Nephron (organoid): ENCODE measurements at regions not wholly inside any gene's neighbourhood (a gene's known extent, or its start where the extent isn't known, plus 50 kb on each side); places are given as distances from the start of the nearest gene placed in this dataset.
"Not testable (repeated sequence)": the region's sequence is repeated elsewhere in the genome, so short reads cannot be mapped to it uniquely, and the experiment has no call there.

ENCODE experiments used
- H3K27ac Mint-ChIP-seq, 3 experiments: 2 replicates each; pipeline ENCODE4 v1.8.0; 2020; ENCODE audit warnings: mixed read lengths in 3 of 3, mild to moderate bottlenecking in 2 of 3, moderate library complexity in 1 of 3
- H3K27me3 Mint-ChIP-seq: 2 replicates; pipeline ENCODE4 v1.8.0; 2021; ENCODE audit warnings: low read depth, mild to moderate bottlenecking, moderate library complexity, mixed read lengths
- H3K36me3 Mint-ChIP-seq: 2 replicates; pipeline ENCODE4 v1.8.0; 2020; ENCODE audit warnings: low read depth, mixed read lengths
- H3K4me1 Mint-ChIP-seq: 2 replicates; pipeline ENCODE4 v1.8.0; 2020; ENCODE audit warnings: mixed read lengths
- H3K4me3 Mint-ChIP-seq, 3 experiments: 2 replicates each; pipeline ENCODE4 v1.8.0; 2020; ENCODE audit warnings: mild to moderate bottlenecking in 3 of 3, mixed read lengths in 3 of 3, moderate library complexity in 2 of 3
- H3K9me3 Mint-ChIP-seq: 2 replicates; pipeline ENCODE4 v1.8.0; 2020; ENCODE audit warnings: mixed read lengths
- TF ChIP-seq, protein P1 (sequence below), 3 experiments: fragments of 200-600 bp; sonication (generic); IDR thresholded peaks; one replicate each; pipeline ENCODE4 v1.5.0; 2021; ENCODE audit warnings: antibody characterized with exemption in 3 of 3; ENCODE audit not compliant: unreplicated experiment in 3 of 3

DNA sequence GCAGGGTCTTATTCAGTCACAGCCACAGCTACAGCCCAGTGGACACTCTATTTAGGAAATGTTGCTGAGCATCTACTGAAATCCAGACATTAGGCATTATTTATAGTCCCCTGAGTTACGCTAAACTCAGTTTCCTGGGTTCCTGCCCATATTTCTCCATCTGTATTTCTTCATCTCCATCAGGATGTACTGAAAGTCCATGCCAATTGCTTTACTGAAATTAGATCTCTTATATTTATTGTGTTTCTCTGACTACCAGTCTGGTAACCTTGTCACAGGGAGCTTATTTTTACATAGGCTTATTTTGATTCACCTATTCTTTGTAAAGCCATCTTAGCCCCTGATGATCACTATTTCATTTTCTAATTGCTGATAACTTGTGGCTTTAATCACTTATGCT, 223.9 kb downstream of the TLE3 start:
- no peak overlapping the region for H3K27ac Mint-ChIP-seq
- peaks cover 39% of the 10 kb centered on the region for H3K27me3 Mint-ChIP-seq
- H3K4me1 Mint-ChIP-seq: peaks cover 48% of the 10 kb centered on the region
- H3K9me3 Mint-ChIP-seq: peaks cover 31% of the 10 kb centered on the region
- H3K36me3 Mint-ChIP-seq: peaks cover 9% of the 10 kb centered on the region
- no peak overlapping the region for H3K4me3 Mint-ChIP-seq
- TF ChIP-seq, protein P1, sequence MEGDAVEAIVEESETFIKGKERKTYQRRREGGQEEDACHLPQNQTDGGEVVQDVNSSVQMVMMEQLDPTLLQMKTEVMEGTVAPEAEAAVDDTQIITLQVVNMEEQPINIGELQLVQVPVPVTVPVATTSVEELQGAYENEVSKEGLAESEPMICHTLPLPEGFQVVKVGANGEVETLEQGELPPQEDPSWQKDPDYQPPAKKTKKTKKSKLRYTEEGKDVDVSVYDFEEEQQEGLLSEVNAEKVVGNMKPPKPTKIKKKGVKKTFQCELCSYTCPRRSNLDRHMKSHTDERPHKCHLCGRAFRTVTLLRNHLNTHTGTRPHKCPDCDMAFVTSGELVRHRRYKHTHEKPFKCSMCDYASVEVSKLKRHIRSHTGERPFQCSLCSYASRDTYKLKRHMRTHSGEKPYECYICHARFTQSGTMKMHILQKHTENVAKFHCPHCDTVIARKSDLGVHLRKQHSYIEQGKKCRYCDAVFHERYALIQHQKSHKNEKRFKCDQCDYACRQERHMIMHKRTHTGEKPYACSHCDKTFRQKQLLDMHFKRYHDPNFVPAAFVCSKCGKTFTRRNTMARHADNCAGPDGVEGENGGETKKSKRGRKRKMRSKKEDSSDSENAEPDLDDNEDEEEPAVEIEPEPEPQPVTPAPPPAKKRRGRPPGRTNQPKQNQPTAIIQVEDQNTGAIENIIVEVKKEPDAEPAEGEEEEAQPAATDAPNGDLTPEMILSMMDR (IDR thresholded peaks at IDR 0.05; ENCODE audit: unreplicated experiment in 3 of 3): no peak

DNA sequence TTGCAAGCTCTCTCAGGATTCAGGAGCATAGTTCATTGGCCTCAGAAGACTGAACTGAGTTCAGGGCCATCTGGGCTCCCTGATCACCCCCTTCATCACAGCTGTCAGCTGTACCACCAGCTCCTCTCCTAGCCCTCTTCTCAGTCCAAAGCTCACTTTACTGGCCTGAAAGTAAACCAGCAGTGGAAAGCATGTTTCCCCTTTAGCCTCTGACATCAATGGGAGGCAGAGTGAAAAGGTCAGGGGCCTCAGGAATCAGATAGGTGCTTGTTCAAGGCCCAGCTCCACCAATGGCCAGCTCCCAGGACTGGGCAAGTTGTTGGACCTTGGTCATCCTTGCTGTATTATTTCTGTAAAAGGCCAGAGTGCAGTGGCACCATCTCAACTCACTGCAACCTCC, 223.4 kb downstream of the TLE3 start:
- peaks cover 41% of the 10 kb centered on the region for H3K27me3 Mint-ChIP-seq
- peaks cover 42% of the 10 kb centered on the region for H3K4me1 Mint-ChIP-seq
- peaks cover 31% of the 10 kb centered on the region for H3K9me3 Mint-ChIP-seq
- TF ChIP-seq, protein P1 (IDR thresholded peaks at IDR 0.05; ENCODE audit: unreplicated experiment in 3 of 3): no peak
- peaks cover 9% of the 10 kb centered on the region for H3K36me3 Mint-ChIP-seq
- no peak overlapping the region for H3K27ac Mint-ChIP-seq
- H3K4me3 Mint-ChIP-seq: no peak overlapping the region

DNA sequence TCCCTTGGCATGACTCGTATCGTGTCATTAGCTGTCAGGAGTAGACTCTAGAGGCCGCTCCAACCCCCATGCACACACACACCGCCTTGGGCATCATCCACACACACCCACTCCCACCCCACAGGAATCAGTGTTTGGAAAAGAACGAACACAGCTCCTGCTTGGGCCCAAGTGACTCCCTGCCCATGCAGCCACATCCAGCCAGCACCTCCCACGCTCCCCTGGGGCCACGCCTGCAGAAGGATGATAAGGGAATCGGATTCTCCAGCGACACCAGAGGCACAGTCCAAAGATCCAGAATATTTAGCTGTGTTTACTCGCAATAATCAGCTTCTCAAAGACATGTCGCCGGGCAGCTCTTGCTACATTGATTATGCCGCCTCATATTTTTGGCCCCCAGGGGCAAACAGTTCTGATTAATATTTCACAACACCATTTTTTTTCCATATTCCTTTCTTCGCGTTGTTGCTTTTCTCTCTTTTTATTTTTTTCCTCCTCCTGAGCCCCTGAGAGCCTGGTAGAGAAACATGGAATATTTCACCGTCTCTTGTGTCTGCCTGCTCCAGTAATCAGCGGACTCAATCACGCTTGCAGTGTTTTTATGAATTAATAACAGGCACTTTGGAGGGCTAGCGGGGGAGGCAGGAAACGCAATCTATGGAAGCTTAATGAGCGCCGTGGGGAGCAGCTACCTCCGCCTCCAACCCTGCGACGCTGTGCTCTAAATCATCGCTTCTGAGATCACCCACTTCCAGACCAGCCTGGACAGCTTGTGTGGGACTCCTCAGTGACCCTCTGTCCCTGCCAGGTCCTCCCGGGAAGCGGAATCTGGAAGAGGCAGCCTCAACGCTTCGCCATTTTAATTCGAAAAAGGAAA, 221.4 kb downstream of the TLE3 start:
- peaks cover 31% of the 10 kb centered on the region for H3K9me3 Mint-ChIP-seq
- H3K4me3 Mint-ChIP-seq: peak overlapping the region in 2 of 3 experiments; percentile 30 to 31
- H3K27me3 Mint-ChIP-seq: peaks cover 41% of the 10 kb centered on the region
- TF ChIP-seq, protein P1 (IDR thresholded peaks at IDR 0.05; ENCODE audit: unreplicated experiment in 3 of 3): no peak
- H3K27ac Mint-ChIP-seq: peak overlapping the region; percentile 17 to 71 (median 67)
- peaks cover 9% of the 10 kb centered on the region for H3K36me3 Mint-ChIP-seq
- H3K4me1 Mint-ChIP-seq: peaks cover 31% of the 10 kb centered on the region

DNA sequence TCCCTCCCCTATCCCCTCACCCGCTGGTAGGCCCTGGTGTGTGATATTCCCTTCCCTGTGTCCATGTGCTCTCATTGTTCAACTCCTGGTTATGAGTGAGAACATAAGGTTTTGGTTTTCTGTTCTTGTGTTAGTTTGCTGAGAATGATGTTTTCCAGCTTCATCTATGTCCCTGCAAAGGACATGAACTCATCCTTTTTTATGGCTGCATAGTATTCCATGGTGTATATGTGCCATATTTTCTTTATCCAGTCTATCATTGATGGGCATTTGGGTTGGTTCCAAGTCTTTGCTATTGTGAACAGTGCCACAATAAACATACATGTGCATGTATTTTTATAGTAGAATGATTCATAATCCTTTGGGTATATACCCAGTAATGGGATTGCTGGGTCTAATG, 217.8 kb downstream of the TLE3 start:
- peaks cover 47% of the 10 kb centered on the region for H3K27me3 Mint-ChIP-seq
- H3K9me3 Mint-ChIP-seq: peaks cover 13% of the 10 kb centered on the region
- not testable (repeated sequence) for H3K27ac Mint-ChIP-seq, H3K36me3 Mint-ChIP-seq, H3K4me3 Mint-ChIP-seq
- peaks cover 23% of the 10 kb centered on the region for H3K4me1 Mint-ChIP-seq

DNA sequence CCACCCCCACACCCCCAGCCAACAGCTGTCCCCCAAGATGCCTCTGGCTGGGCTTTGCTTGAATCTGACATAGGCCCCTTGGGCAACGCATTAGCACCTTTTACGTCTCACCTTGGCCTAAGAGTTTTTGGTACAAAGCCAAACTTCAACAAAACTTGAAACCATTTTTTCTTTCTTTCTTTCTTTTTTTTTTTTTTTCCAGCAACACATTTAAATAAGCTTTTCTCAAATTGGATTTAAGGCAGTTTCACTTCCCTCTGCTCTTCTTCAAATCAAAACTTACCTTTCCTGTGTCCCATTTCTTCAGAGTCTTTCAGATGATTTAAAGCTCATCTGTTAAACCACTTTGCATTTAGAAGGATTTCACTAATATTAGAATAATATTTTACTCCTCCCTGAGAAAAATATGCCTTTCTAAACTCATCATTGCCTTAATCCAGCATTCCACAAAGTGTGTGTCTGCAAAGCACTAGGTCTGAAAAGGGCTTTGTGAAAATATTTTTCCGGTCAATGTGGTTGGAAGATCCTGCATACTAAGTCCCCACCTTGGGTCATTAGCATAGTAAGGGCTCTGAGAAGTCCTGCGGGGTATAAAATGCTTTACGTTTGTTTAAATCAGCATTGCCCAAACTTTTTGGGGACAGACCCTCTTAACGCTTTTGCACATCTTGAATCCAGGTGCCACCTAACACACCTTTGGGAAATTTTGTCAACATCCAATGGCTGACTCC, 217.0 kb downstream of the TLE3 start:
- peaks cover 6% of the 10 kb centered on the region for H3K9me3 Mint-ChIP-seq
- H3K27me3 Mint-ChIP-seq: peaks cover 45% of the 10 kb centered on the region
- peak overlapping the region in 1 of 3 experiments; percentile 31 for H3K4me3 Mint-ChIP-seq
- H3K36me3 Mint-ChIP-seq: no peaks in the 10 kb centered on the region
- H3K4me1 Mint-ChIP-seq: peaks cover 27% of the 10 kb centered on the region
- TF ChIP-seq, protein P1 (IDR thresholded peaks at IDR 0.05; ENCODE audit: unreplicated experiment in 3 of 3): no peak
- H3K27ac Mint-ChIP-seq: no peak overlapping the region

DNA sequence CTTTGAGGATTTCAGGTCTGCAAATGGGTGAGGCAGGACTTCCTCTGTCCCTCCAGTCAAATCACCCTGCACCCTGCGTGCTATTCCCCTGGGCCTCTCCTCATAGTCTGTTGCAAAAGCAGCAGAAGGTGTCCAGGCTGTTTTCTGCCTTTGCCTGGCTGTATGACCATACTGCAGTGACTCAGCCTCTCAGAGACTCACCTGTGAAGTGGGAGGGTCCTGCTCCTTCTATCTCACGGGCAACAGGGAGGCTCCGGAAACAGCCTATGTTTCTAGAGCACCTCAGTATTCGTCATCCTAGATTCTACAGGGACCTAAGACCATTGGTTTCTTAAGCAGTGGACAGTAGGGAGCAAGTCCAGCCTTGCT, 216.4 kb downstream of the TLE3 start:
- Mint-ChIP-seq H3K4me3 (no peak overlapping the region), H3K4me1 (peaks cover 22% of the 10 kb centered on the region), H3K27me3 (peaks cover 42% of the 10 kb centered on the region), H3K9me3 (peaks cover 6% of the 10 kb centered on the region), H3K36me3 (no peaks in the 10 kb centered on the region), H3K27ac (no peak overlapping the region)
- TF ChIP-seq, protein P1 (IDR thresholded peaks at IDR 0.05; ENCODE audit: unreplicated experiment in 3 of 3): no peak
